ENCODE measurements at regions not wholly inside any gene's neighbourhood (a gene's known extent, or its start where the extent isn't known, plus 50 kb on each side); places are given as distances from the start of the nearest gene placed in this dataset.

GRCh38 chrX:45740291-45740690, 539.6 kb upstream of the DIPK2B start:
- TF ChIP-seq HNRNPLL (IDR thresholded peaks at IDR 0.05; ENCODE audit: low read depth, low read length, poor library complexity, severe bottlenecking) (no peak), RNF2 (IDR thresholded peaks at IDR 0.05) (no peak), CTCF (IDR thresholded peaks at IDR 0.05 in 2 of 3, conservative IDR thresholded peaks at IDR 0.05 in 1 of 3; ENCODE audit: insufficient read depth in 2 of 3, low read depth in 1 of 3, low read length in 3 of 3) (no peak), CTBP1 (IDR thresholded peaks at IDR 0.05; ENCODE audit: borderline replicate concordance) (no peak), GTF2F1 (IDR thresholded peaks at IDR 0.05; ENCODE audit: low read depth, low read length) (no peak), RCOR1 (IDR thresholded peaks at IDR 0.05; ENCODE audit: borderline replicate concordance in 1 of 2, low read depth in 2 of 2, low read length in 2 of 2) (no peak), ELF4 (CRISPR knock-in tag; IDR thresholded peaks at IDR 0.05) (no peak), RBM15 (IDR thresholded peaks at IDR 0.05; ENCODE audit: insufficient read depth, low read length) (no peak), CXXC5 (CRISPR knock-in tag; IDR thresholded peaks at IDR 0.05) (no peak), RAD21 (CRISPR knock-in tag; conservative IDR thresholded peaks at IDR 0.05 in 1 of 2, IDR thresholded peaks at IDR 0.05 in 1 of 2) (no peak), FOS (IDR thresholded peaks at IDR 0.05; ENCODE audit: extremely low read depth, insufficient read length) (no peak), MXI1 (IDR thresholded peaks at IDR 0.05; ENCODE audit: low read depth, low read length) (no peak), BCL6 (CRISPR knock-in tag; IDR thresholded peaks at IDR 0.05) (no peak)
- TF ChIP-seq, protein P1, sequence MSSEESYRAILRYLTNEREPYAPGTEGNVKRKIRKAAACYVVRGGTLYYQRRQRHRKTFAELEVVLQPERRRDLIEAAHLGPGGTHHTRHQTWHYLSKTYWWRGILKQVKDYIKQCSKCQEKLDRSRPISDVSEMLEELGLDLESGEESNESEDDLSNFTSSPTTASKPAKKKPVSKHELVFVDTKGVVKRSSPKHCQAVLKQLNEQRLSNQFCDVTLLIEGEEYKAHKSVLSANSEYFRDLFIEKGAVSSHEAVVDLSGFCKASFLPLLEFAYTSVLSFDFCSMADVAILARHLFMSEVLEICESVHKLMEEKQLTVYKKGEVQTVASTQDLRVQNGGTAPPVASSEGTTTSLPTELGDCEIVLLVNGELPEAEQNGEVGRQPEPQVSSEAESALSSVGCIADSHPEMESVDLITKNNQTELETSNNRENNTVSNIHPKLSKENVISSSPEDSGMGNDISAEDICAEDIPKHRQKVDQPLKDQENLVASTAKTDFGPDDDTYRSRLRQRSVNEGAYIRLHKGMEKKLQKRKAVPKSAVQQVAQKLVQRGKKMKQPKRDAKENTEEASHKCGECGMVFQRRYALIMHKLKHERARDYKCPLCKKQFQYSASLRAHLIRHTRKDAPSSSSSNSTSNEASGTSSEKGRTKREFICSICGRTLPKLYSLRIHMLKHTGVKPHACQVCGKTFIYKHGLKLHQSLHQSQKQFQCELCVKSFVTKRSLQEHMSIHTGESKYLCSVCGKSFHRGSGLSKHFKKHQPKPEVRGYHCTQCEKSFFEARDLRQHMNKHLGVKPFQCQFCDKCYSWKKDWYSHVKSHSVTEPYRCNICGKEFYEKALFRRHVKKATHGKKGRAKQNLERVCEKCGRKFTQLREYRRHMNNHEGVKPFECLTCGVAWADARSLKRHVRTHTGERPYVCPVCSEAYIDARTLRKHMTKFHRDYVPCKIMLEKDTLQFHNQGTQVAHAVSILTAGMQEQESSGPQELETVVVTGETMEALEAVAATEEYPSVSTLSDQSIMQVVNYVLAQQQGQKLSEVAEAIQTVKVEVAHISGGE (CRISPR knock-in tag; IDR thresholded peaks at IDR 0.05) = no peak
